ENCODE measurements at regions not wholly inside any gene's neighbourhood (a gene's known extent, or its start where the extent isn't known, plus 50 kb on each side); places are given as distances from the start of the nearest gene placed in this dataset.
A peak's percentile ranks its signal among the peaks of the same experiment; 100 is the strongest.

GRCh38 chr2:60356346-60356745 lies 197.1 kb downstream of the BCL11A start:
- Histone ChIP-seq H3K36me3 (ENCODE audit: control insufficient read depth, insufficient read depth, low read length) (no peaks in the 10 kb centered on the region), H3K27ac (ENCODE audit: insufficient read depth, low read length, poor library complexity, severe bottlenecking) (no peak overlapping the region), H3K4me1 (ENCODE audit: control insufficient read depth, insufficient read depth, low read length, poor library complexity, severe bottlenecking) (no peaks in the 10 kb centered on the region), H3K9me3 (ENCODE audit: control insufficient read depth in 2 of 2, low read length in 2 of 2) (no peaks in the 10 kb centered on the region), H3K4me3 (ENCODE audit: low read depth, low read length) (no peak overlapping the region), H3K27me3 (ENCODE audit: control insufficient read depth, insufficient read depth, low read length) (no peaks in the 10 kb centered on the region)
- Mint-ChIP-seq H3K27ac (no peak overlapping the region), H3K4me3 (no peak overlapping the region), H3K36me3 (no peaks in the 10 kb centered on the region), H3K4me1 (no peaks in the 10 kb centered on the region), H3K27me3 (no peaks in the 10 kb centered on the region), H3K9me3 (peaks cover 0 to 3% (median 0%) of the 10 kb centered on the region in 7 donors)
- no peak for ATAC-seq (ENCODE audit: low read depth in 2 of 2)
- no peak for DNase-seq

- Histone ChIP-seq H3K27me3 (ENCODE audit: control insufficient read depth, insufficient read depth, low read length) (no peaks in the 10 kb centered on the region), H3K36me3 (ENCODE audit: control insufficient read depth, insufficient read depth, low read length) (no peaks in the 10 kb centered on the region), H3K4me1 (ENCODE audit: control insufficient read depth, insufficient read depth, low read length, poor library complexity, severe bottlenecking) (no peaks in the 10 kb centered on the region), H3K4me3 (ENCODE audit: low read depth, low read length) (no peak overlapping the region), H3K9me3 (ENCODE audit: control insufficient read depth in 2 of 2, low read length in 2 of 2) (no peaks in the 10 kb centered on the region), H3K27ac (ENCODE audit: insufficient read depth, low read length, poor library complexity, severe bottlenecking) (no peak overlapping the region)
- H3K27me3 Mint-ChIP-seq: no peaks in the 10 kb centered on the region
- H3K4me3 Mint-ChIP-seq: no peak overlapping the region
- DNase-seq (no peak), ATAC-seq (ENCODE audit: low read depth in 2 of 2) (no peak)
- H3K27ac Mint-ChIP-seq: no peak overlapping the region
- peaks cover 0 to 3% (median 0%) of the 10 kb centered on the region in 7 donors for H3K9me3 Mint-ChIP-seq
- no peaks in the 10 kb centered on the region for H3K36me3 Mint-ChIP-seq
- H3K4me1 Mint-ChIP-seq: no peaks in the 10 kb centered on the region
Measured at GRCh38 chr2:60355849-60356261, 197.6 kb downstream of the BCL11A start.

- DNase-seq (no peak), ATAC-seq (ENCODE audit: low read depth in 2 of 2) (no peak)
- Mint-ChIP-seq H3K4me3 (no peak overlapping the region), H3K27ac (no peak overlapping the region), H3K36me3 (no peaks in the 10 kb centered on the region), H3K4me1 (no peaks in the 10 kb centered on the region), H3K9me3 (peaks cover 0 to 3% (median 0%) of the 10 kb centered on the region in 7 donors), H3K27me3 (no peaks in the 10 kb centered on the region)
- Histone ChIP-seq H3K9me3 (ENCODE audit: control insufficient read depth in 2 of 2, low read length in 2 of 2) (no peaks in the 10 kb centered on the region), H3K4me3 (ENCODE audit: low read depth, low read length) (no peak overlapping the region), H3K27me3 (ENCODE audit: control insufficient read depth, insufficient read depth, low read length) (no peaks in the 10 kb centered on the region), H3K4me1 (ENCODE audit: control insufficient read depth, insufficient read depth, low read length, poor library complexity, severe bottlenecking) (no peaks in the 10 kb centered on the region), H3K27ac (ENCODE audit: insufficient read depth, low read length, poor library complexity, severe bottlenecking) (no peak overlapping the region), H3K36me3 (ENCODE audit: control insufficient read depth, insufficient read depth, low read length) (no peaks in the 10 kb centered on the region)
Measured at GRCh38 chr2:60354713-60355112, 198.7 kb downstream of the BCL11A start.

DNA sequence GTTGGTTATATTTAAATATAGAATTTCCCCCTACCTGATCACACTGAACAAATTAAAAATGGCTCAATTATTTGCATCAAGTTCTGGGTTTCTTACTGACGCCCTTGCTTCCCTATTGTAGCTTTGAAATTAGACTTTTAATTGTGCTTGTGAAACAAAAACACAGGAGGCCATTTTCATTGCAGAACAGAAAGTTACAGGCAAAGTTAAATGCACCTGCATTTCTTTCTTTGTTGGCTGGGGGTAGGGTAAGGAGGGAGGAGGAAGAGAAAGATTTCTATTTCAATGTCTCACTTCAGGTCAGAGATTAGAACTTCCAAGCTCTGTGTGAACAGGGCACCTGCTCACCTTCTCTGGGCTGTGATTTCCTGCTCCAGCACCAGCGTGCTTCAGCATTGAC lies 199.6 kb downstream of the BCL11A start:
- Histone ChIP-seq H3K4me3 (ENCODE audit: low read depth, low read length) (no peak overlapping the region), H3K9me3 (ENCODE audit: control insufficient read depth in 2 of 2, low read length in 2 of 2) (no peaks in the 10 kb centered on the region), H3K4me1 (ENCODE audit: control insufficient read depth, insufficient read depth, low read length, poor library complexity, severe bottlenecking) (no peaks in the 10 kb centered on the region), H3K36me3 (ENCODE audit: control insufficient read depth, insufficient read depth, low read length) (no peaks in the 10 kb centered on the region), H3K27ac (ENCODE audit: insufficient read depth, low read length, poor library complexity, severe bottlenecking) (no peak overlapping the region), H3K27me3 (ENCODE audit: control insufficient read depth, insufficient read depth, low read length) (no peaks in the 10 kb centered on the region)
- no peaks in the 10 kb centered on the region for H3K27me3 Mint-ChIP-seq
- H3K4me1 Mint-ChIP-seq: no peaks in the 10 kb centered on the region
- ATAC-seq (ENCODE audit: low read depth in 2 of 2) (no peak), DNase-seq (no peak)
- no peak overlapping the region for H3K27ac Mint-ChIP-seq
- H3K4me3 Mint-ChIP-seq: no peak overlapping the region
- peaks cover 0 to 3% (median 0%) of the 10 kb centered on the region in 7 donors for H3K9me3 Mint-ChIP-seq
- H3K36me3 Mint-ChIP-seq: no peaks in the 10 kb centered on the region

DNA sequence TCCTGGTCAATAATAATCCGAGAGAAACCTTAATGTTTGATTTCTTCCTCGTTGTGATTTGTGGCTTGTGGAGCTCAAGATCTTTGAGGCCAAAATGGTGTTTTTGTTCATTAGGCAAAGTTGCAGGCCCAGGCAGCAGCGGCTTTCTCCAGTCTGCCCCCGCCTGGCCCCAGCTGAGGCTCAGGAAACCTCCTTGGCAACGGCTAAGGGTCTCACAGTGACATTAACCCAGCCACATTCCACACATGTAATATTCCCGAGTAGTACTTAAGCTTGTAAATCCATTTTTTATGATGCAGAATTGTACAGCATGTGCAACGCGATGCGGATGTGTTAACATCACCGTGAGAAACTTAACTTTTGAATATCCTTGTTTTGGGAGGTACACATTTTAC lies 200.1 kb downstream of the BCL11A start:
- Histone ChIP-seq H3K36me3 (ENCODE audit: control insufficient read depth, insufficient read depth, low read length) (no peaks in the 10 kb centered on the region), H3K4me3 (ENCODE audit: low read depth, low read length) (no peak overlapping the region), H3K27me3 (ENCODE audit: control insufficient read depth, insufficient read depth, low read length) (no peaks in the 10 kb centered on the region), H3K27ac (ENCODE audit: insufficient read depth, low read length, poor library complexity, severe bottlenecking) (no peak overlapping the region), H3K9me3 (ENCODE audit: control insufficient read depth in 2 of 2, low read length in 2 of 2) (no peaks in the 10 kb centered on the region), H3K4me1 (ENCODE audit: control insufficient read depth, insufficient read depth, low read length, poor library complexity, severe bottlenecking) (no peaks in the 10 kb centered on the region)
- Mint-ChIP-seq H3K27me3 (no peaks in the 10 kb centered on the region), H3K27ac (no peak overlapping the region), H3K4me1 (no peaks in the 10 kb centered on the region), H3K4me3 (no peak overlapping the region), H3K36me3 (no peaks in the 10 kb centered on the region), H3K9me3 (peaks cover 0 to 3% (median 0%) of the 10 kb centered on the region in 7 donors)
- DNase-seq (no peak), ATAC-seq (ENCODE audit: low read depth in 2 of 2) (no peak)

DNA sequence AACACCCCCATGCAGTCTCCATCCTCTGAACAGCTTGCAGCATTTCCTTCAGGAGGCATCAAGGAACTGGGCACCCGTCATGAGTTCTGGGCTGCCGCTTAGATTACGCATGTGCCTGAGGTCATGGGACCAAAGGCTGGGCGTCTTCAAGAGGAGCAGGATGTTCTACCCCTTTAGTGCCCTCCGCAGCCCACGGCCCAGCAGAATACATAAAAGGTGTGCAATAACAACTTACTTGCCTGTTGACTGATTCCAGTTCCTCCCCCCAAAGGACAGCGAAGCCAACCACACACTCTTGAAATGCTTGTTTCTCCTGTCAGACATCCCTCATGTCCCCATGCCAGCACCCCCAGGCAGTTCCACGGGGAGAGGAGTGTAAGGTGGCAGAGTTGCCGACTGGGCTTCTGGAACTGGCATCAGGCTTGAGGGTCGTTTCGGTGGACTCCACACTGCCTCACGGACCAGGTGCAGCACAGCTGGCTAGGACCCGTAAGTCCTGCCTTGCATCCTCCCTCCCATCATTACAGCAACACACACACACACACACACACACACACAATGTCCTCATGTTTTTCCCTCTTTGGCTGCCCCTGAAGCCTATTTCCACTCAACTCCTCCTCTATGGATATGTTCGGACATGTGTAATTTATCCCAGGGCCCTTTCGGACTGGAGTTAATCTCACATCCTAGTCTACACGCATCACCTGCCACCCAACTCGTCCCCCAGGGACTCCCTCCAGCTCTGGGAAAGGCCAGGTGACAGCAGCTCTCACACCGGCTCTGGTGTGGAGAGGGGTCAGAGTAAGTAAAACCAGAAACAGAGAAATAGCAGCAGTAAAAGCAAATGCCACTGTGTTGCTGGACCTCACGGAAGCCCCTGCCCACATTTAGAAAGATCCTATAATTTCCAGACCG lies 200.7 kb downstream of the BCL11A start:
- ATAC-seq (ENCODE audit: low read depth in 2 of 2): no peak

GRCh38 chr2:60351802-60352201 lies 201.7 kb downstream of the BCL11A start:
- Histone ChIP-seq H3K4me3 (ENCODE audit: low read depth, low read length) (no peak overlapping the region), H3K27ac (ENCODE audit: insufficient read depth, low read length, poor library complexity, severe bottlenecking) (no peak overlapping the region), H3K27me3 (ENCODE audit: control insufficient read depth, insufficient read depth, low read length) (no peaks in the 10 kb centered on the region), H3K36me3 (ENCODE audit: control insufficient read depth, insufficient read depth, low read length) (no peaks in the 10 kb centered on the region), H3K9me3 (ENCODE audit: control insufficient read depth in 2 of 2, low read length in 2 of 2) (no peaks in the 10 kb centered on the region), H3K4me1 (ENCODE audit: control insufficient read depth, insufficient read depth, low read length, poor library complexity, severe bottlenecking) (no peaks in the 10 kb centered on the region)
- Mint-ChIP-seq H3K4me3 (no peak overlapping the region), H3K27ac (no peak overlapping the region), H3K36me3 (no peaks in the 10 kb centered on the region), H3K4me1 (no peaks in the 10 kb centered on the region), H3K27me3 (peaks cover 4% of the 10 kb centered on the region), H3K9me3 (peaks cover 0 to 3% (median 0%) of the 10 kb centered on the region in 7 donors)
- no peak for ATAC-seq (ENCODE audit: low read depth in 2 of 2)
- no peak for DNase-seq

More for the DNA sequence above, 200.7 kb downstream of the BCL11A start:
- Mint-ChIP-seq H3K27me3 (no peaks in the 10 kb centered on the region), H3K36me3 (no peaks in the 10 kb centered on the region), H3K9me3 (peaks cover 0 to 3% (median 0%) of the 10 kb centered on the region in 7 donors), H3K4me3 (no peak overlapping the region), H3K27ac (peak overlapping the region in 1 of 3 donors; percentile 45), H3K4me1 (no peaks in the 10 kb centered on the region)
- H3K4me1 ChIP-seq (ENCODE audit: control insufficient read depth, insufficient read depth, low read length, poor library complexity, severe bottlenecking): no peaks in the 10 kb centered on the region
- H3K36me3 ChIP-seq (ENCODE audit: control insufficient read depth, insufficient read depth, low read length): no peaks in the 10 kb centered on the region
- H3K27me3 ChIP-seq (ENCODE audit: control insufficient read depth, insufficient read depth, low read length): no peaks in the 10 kb centered on the region
- DNase-seq: no peak
- H3K27ac ChIP-seq (ENCODE audit: insufficient read depth, low read length, poor library complexity, severe bottlenecking): no peak overlapping the region
- no peak overlapping the region for H3K4me3 ChIP-seq (ENCODE audit: low read depth, low read length)
- H3K9me3 ChIP-seq (ENCODE audit: control insufficient read depth in 2 of 2, low read length in 2 of 2): no peaks in the 10 kb centered on the region

GRCh38 chr2:60351321-60351720 lies 202.1 kb downstream of the BCL11A start:
- peaks cover 0 to 3% (median 0%) of the 10 kb centered on the region in 7 donors for H3K9me3 Mint-ChIP-seq
- H3K27ac Mint-ChIP-seq: no peak overlapping the region
- no peaks in the 10 kb centered on the region for H3K4me1 ChIP-seq (ENCODE audit: control insufficient read depth, insufficient read depth, low read length, poor library complexity, severe bottlenecking)
- H3K27me3 ChIP-seq (ENCODE audit: control insufficient read depth, insufficient read depth, low read length): no peaks in the 10 kb centered on the region
- no peak for ATAC-seq (ENCODE audit: low read depth in 2 of 2)
- no peaks in the 10 kb centered on the region for H3K36me3 Mint-ChIP-seq
- no peak overlapping the region for H3K27ac ChIP-seq (ENCODE audit: insufficient read depth, low read length, poor library complexity, severe bottlenecking)
- no peak for DNase-seq
- H3K36me3 ChIP-seq (ENCODE audit: control insufficient read depth, insufficient read depth, low read length): no peaks in the 10 kb centered on the region
- no peak overlapping the region for H3K4me3 Mint-ChIP-seq
- H3K27me3 Mint-ChIP-seq: peaks cover 4% of the 10 kb centered on the region
- no peaks in the 10 kb centered on the region for H3K9me3 ChIP-seq (ENCODE audit: control insufficient read depth in 2 of 2, low read length in 2 of 2)
- H3K4me3 ChIP-seq (ENCODE audit: low read depth, low read length): no peak overlapping the region
- no peaks in the 10 kb centered on the region for H3K4me1 Mint-ChIP-seq

Measured in CD4-positive, CD25-positive, alpha-beta regulatory T cell (primary cell).